Sciatic nerve (tissue), 2 donors: ENCODE measurements at regions not wholly inside any gene's neighbourhood (a gene's known extent, or its start where the extent isn't known, plus 50 kb on each side); places are given as distances from the start of the nearest gene placed in this dataset.

Experiments
- ATAC-seq: fragments of 200-7000 bp; cut with Tn5 transposase; one replicate; pipeline ENCODE4 v1.9.1; 2020; ENCODE audit warnings: mild to moderate bottlenecking, moderate library complexity
- DNase-seq: peaks from one replicate; pipeline ENCODE4 v3.0.0-alpha.2; 2020; ENCODE audit warnings: low spot score
- intact Hi-C: fragments of 100-400 bp; cut with DNase I; formaldehyde crosslinking; loops from one replicate; pipeline ENCODE4 v1.14.2; 2022
- donor health status: DM: no; HTN: no; CAD: no.
- donor health status: DM: no; HTN: no; CAD: no.

DNA sequence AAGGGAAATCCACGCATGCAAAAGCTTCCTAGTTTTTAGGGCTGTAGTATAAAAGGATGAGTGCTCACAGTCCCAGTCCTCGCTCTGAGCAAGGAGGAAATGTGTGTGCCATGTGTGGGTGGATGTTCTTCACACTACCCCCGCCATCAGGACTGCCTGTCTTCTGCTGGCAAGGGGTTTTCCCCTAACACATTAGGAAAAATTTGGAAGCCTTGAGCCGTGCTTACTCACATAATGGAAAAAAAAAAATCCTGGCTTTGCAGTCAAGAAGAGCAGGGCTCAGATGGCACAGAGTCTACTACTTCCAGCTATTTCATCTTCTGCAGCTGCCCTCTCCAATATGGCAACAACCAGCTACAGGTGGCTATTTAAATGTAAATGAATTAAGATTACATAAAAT lies 363.1 kb downstream of the PLPP3 start:
- intact Hi-C loops: no loop called here
- DNase-seq: no peak
- ATAC-seq: no peak

GRCh38 chr1:56215771-56216170 lies 363.6 kb downstream of the PLPP3 start:
- no peak for ATAC-seq
- intact Hi-C loops: no loop called here
- DNase-seq: no peak

DNA sequence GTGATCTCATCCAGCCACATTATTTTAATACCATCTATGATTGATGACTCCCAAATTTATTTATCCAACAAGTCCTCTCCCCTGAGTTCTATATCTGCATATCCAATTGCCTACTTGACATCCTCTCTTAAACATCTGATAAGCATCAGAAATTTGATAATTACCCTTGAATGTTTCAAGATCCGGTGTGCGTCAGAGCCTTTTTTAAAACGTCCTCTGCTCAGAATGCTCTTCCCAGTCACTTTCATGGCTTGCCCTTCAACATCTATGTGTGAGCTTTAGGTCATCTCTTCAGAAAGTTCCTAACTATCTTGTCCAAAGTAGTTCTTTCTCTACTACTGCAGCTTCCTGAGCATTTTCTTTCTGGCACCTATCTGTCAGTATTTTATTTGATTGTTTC lies 364.3 kb downstream of the PLPP3 start:
- no peak for DNase-seq
- ATAC-seq: no peak
- intact Hi-C loops: no loop called here

GRCh38 chr1:56213068-56213467 lies 366.3 kb downstream of the PLPP3 start:
- intact Hi-C loops: no loop called here
- DNase-seq: no peak
- no peak for ATAC-seq

GRCh38 chr1:56212143-56212542 lies 367.2 kb downstream of the PLPP3 start:
- no peak for DNase-seq
- ATAC-seq: no peak
- intact Hi-C loops: no loop called here

- intact Hi-C loops: no loop called here
- DNase-seq (no peak), ATAC-seq (no peak)
Measured at GRCh38 chr1:56206391-56206790, 373.0 kb downstream of the PLPP3 start.

- DNase-seq (no peak), ATAC-seq (no peak)
- intact Hi-C loops: no loop called here
Measured at GRCh38 chr1:56204206-56204605, 375.2 kb downstream of the PLPP3 start.

DNA sequence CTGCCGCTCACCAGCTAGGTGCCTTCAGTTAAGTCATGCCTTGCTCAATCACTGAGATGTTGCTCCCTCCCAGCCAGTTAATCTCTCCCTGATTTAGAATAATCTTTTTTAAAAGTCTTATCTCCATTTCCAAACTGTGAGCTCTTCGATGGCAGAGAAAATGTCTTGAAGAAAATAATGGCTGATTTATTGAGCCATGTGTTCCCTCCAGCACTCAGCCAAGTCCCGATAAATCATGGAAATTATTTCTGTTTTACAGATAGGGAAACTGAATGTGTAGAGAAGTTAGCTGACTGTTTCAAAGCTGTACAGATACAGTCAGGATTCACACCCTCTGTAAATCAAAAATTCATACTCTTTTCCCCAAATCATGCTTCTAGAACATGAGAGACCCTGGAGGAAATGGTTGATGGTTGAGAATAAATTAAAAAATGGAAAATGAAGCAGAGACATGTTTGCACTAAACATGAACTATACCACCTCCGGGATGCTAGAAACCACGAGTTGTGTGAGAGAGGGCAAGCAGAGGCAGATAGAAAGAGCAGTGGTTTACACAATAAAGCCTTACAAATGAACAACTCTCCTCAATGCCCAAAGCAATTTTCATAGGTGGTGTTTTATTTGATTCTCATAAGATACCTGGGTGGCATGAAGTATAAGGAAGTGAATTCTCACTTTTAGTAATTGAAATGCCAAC lies 376.4 kb downstream of the PLPP3 start:
- DNase-seq: no peak
- ATAC-seq: no peak
- intact Hi-C loops: no loop called here

- no peak for DNase-seq
- intact Hi-C loops: no loop called here
- ATAC-seq: no peak
Measured at GRCh38 chr1:56202186-56202585, 377.2 kb downstream of the PLPP3 start.

- intact Hi-C loops: no loop called here
- peak; percentile 36 for ATAC-seq
- DNase-seq: no peak
Measured at GRCh38 chr1:56200896-56201295, 378.5 kb downstream of the PLPP3 start.

- intact Hi-C loops: no loop called here
- ATAC-seq: peak; percentile 32
Measured at GRCh38 chr1:56200442-56200841, 378.9 kb downstream of the PLPP3 start.

DNA sequence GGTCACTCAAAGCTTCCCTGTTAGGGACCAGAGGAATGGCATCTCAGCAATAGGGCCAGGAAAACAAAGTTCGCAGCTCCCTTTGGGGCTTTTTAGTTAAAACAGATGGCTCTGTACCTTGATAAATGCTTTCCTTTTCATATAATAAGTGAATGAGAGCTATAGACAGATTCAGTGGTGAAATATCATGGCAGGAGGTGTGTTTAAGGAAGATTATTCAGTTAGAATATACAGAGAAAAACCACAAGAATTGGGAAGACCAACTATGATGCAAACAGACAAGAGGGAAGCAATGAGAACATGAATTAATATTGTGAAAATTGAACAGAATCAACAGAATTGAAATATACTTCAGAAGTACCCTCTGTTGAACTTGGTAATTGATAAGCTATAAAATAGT lies 379.4 kb downstream of the PLPP3 start:
- DNase-seq (no peak), ATAC-seq (no peak)
- intact Hi-C loops: no loop called here

More at GRCh38 chr1:56200442-56200841, 378.9 kb downstream of the PLPP3 start:
- DNase-seq: no peak

DNA sequence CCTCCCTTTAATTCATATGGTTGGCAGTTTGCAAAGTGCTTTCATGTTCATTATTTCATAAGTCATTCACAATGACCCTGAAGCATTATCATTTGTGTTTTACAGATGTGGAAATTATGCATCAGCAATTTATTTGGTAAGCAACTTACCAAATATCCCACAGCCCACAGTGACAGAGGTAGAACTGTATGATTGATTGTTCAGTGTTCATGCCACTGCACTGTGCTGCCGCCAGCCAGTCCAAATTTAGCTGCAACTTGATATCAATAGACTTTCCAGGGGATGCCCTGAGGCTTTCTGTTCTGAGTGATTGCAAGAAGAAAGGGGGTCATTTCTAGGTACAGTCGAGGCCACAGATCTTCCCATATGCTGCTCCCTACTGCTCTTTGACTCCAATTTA lies 380.3 kb downstream of the PLPP3 start:
- no peak for DNase-seq
- no peak for ATAC-seq
- intact Hi-C loops: no loop called here

GRCh38 chr1:56197946-56198345 lies 381.4 kb downstream of the PLPP3 start:
- intact Hi-C loops: no loop called here
- DNase-seq: no peak
- no peak for ATAC-seq

GRCh38 chr1:56196839-56197238 lies 382.5 kb downstream of the PLPP3 start:
- no peak for ATAC-seq
- DNase-seq: no peak
- intact Hi-C loops: no loop called here

DNA sequence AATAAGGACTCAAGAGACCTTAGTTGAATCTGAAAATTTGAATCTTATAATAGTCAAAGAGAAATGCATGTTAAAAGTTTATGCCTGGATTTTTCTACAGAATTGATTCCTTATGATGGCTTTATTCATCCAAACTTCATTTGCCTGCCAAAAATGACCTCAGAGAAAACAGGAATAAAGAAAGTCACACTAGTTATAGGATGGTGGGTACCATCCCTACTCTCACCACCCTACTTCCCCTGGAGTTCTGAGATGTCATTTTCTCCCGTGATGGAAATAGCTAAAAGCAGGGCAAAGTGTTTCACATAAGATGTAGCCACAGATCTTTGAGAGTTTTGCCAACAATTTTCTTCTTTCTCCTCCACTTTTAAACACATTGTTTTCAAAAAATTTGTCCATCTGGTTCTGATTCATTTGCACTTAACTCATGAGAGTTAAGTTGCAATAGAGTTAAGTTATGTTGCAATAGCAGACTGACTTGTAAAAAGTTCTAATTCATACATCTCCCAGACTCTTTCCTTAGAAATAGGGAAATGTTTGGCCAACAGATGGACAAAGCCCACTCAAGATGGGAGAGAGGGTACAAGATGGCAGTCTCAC lies 384.6 kb downstream of the PLPP3 start:
- ATAC-seq (peak; percentile 50), DNase-seq (no peak)
- intact Hi-C loops: no loop called here

DNA sequence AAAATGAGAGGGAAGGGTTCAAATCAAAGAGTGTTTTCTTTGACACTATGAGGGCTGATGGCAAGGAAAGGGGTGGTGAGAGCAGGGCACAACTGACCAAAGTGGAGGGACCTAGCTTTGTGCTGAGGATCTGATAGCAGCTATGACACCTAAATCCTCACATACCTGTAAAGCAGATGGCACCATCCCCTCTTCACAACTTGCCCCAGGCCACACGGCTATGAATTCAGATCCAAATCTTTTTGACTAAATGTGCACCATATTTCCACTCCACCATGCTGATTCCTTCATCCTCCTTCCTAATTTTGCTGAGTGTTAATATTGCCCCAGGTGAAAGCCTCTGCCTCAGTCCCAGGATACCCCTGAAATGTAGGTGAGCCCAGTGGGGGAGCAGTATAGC lies 385.7 kb downstream of the PLPP3 start:
- no peak for ATAC-seq
- intact Hi-C loops: no loop called here
- DNase-seq: no peak

DNA sequence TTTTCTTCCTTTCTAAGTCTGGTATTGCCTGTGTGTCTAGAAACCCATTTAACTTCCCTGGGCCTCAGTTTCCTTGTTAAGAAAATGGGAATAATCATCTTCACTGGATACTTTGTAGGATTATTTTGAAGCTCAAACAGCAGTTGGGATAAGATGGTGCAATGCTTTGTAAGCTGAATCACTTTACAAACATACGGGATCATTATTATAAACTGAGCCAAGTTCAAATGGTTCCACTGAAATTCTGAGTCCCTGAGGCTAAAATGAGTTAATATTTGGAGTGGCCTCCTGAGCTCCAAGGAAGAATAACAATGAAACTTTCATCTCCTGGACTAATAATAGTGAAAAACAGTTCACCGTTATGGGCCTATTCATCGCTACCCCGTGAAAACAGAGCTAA lies 388.0 kb downstream of the PLPP3 start:
- intact Hi-C loops: no loop called here
- DNase-seq (no peak), ATAC-seq (peak; percentile 62)

- intact Hi-C loops: no loop called here
- ATAC-seq (peak; percentile 40), DNase-seq (no peak)
Measured at GRCh38 chr1:56190806-56191365, 388.5 kb downstream of the PLPP3 start.

- ATAC-seq (peak; percentile 22), DNase-seq (no peak)
- intact Hi-C loops: no loop called here
Measured at GRCh38 chr1:56189946-56190805, 389.2 kb downstream of the PLPP3 start.
